H9 (cell line): ENCODE measurements at regions not wholly inside any gene's neighbourhood (a gene's known extent, or its start where the extent isn't known, plus 50 kb on each side); places are given as distances from the start of the nearest gene placed in this dataset.

Experiments used
- DNase-seq: peaks from one replicate; pipeline ENCODE4 v3.0.0-alpha.2; 2017
- H2AFZ ChIP-seq: one replicate; pipeline ENCODE4 v1.6.1; 2013; ENCODE audit warnings: mild to moderate bottlenecking, low read length, control low read depth, moderate library complexity
- H2AK5ac ChIP-seq: 2 replicates; pipeline ENCODE4 v1.6.1; 2013; ENCODE audit warnings: low read length, control low read depth, mixed read lengths; ENCODE audit not compliant: insufficient read length
- H2BK120ac ChIP-seq: one replicate; pipeline ENCODE4 v1.6.1; 2013; ENCODE audit warnings: low read depth, mild to moderate bottlenecking, low read length, control low read depth, inconsistent platforms; ENCODE audit not compliant: poor library complexity, severe bottlenecking
- H2BK12ac ChIP-seq: 2 replicates; pipeline ENCODE4 v1.6.1; 2013; ENCODE audit warnings: low read length, control low read depth, mixed read lengths, low read depth; ENCODE audit not compliant: insufficient read length
- H2BK15ac ChIP-seq: 2 replicates; pipeline ENCODE4 v1.6.1; 2013; ENCODE audit warnings: low read depth, low read length, control low read depth
- H2BK20ac ChIP-seq: one replicate; pipeline ENCODE4 v1.6.1; 2013; ENCODE audit warnings: low read depth, mild to moderate bottlenecking, low read length, control low read depth, inconsistent platforms; ENCODE audit not compliant: poor library complexity, severe bottlenecking
- H2BK5ac ChIP-seq: 2 replicates; pipeline ENCODE4 v1.6.1; 2013; ENCODE audit warnings: low read length, control low read depth, mixed read lengths; ENCODE audit not compliant: insufficient read length
- H3K14ac ChIP-seq: 2 replicates; pipeline ENCODE4 v1.6.1; 2013; ENCODE audit warnings: low read length, control low read depth; ENCODE audit not compliant: insufficient read depth
- H3K18ac ChIP-seq: 2 replicates; pipeline ENCODE4 v1.6.1; 2013; ENCODE audit warnings: low read depth, mild to moderate bottlenecking, mixed read lengths, low read length, control low read depth; ENCODE audit not compliant: insufficient read length
- H3K23ac ChIP-seq: 2 replicates; pipeline ENCODE4 v1.6.1; 2013; ENCODE audit warnings: low read length, control low read depth, mixed read lengths, low read depth; ENCODE audit not compliant: insufficient read length
- H3K23me2 ChIP-seq: 2 replicates; pipeline ENCODE4 v1.6.1; 2013; ENCODE audit warnings: low read depth, mild to moderate bottlenecking, mixed read lengths, low read length, control low read depth; ENCODE audit not compliant: insufficient read length, poor library complexity, severe bottlenecking
- H3K27ac ChIP-seq: 2 replicates; pipeline ENCODE4 v1.5.1; 2013; ENCODE audit warnings: low read length, control low read depth, mixed read lengths, low read depth; ENCODE audit not compliant: insufficient read length
- H3K27me3 ChIP-seq: 2 replicates; pipeline ENCODE4 v1.6.1; 2013; ENCODE audit warnings: low read length, control low read depth, inconsistent platforms; ENCODE audit not compliant: insufficient read depth
- H3K4ac ChIP-seq: 2 replicates; pipeline ENCODE4 v1.6.1; 2013; ENCODE audit warnings: low read depth, mild to moderate bottlenecking, control low read depth, inconsistent platforms, low read length, moderate library complexity
- H3K4me1 ChIP-seq: 2 replicates; pipeline ENCODE4 v1.6.1; 2013; ENCODE audit warnings: low read length, control low read depth, inconsistent platforms; ENCODE audit not compliant: insufficient read depth
- H3K4me2 ChIP-seq: 2 replicates; pipeline ENCODE4 v1.6.1; 2013; ENCODE audit warnings: low read length, control low read depth, mixed read lengths; ENCODE audit not compliant: insufficient read length, insufficient read depth
- H3K56ac ChIP-seq: 2 replicates; pipeline ENCODE4 v1.6.1; 2013; ENCODE audit warnings: low read depth, mild to moderate bottlenecking, mixed read lengths, low read length, control low read depth; ENCODE audit not compliant: insufficient read length
- H3K79me1 ChIP-seq: 2 replicates; pipeline ENCODE4 v1.6.1; 2013; ENCODE audit warnings: low read depth, mild to moderate bottlenecking, moderate library complexity, low read length, control low read depth, inconsistent platforms; ENCODE audit not compliant: insufficient read depth, poor library complexity, severe bottlenecking
- H3K79me2 ChIP-seq: 2 replicates; pipeline ENCODE4 v1.6.1; 2013; ENCODE audit warnings: low read length, control low read depth, inconsistent platforms; ENCODE audit not compliant: insufficient read depth
- H3K9ac ChIP-seq: 2 replicates; pipeline ENCODE4 v1.6.1; 2013; ENCODE audit warnings: low read length, control low read depth, mixed read lengths; ENCODE audit not compliant: insufficient read length; ENCODE audit errors: extremely low read depth
- H3K9me3 ChIP-seq: one replicate; pipeline ENCODE4 v1.6.1; 2013; ENCODE audit warnings: low read depth, low read length, inconsistent platforms; ENCODE audit not compliant: control insufficient read depth
- H3T11ph ChIP-seq: one replicate; pipeline ENCODE4 v1.6.1; 2013; ENCODE audit warnings: mild to moderate bottlenecking, low read length, control low read depth, inconsistent platforms
- H4K20me1 ChIP-seq: one replicate; pipeline ENCODE4 v1.6.1; 2013; ENCODE audit not compliant: control insufficient read depth, insufficient read length, insufficient read depth
- H4K5ac ChIP-seq: 2 replicates; pipeline ENCODE4 v1.6.1; 2013; ENCODE audit warnings: low read depth, mild to moderate bottlenecking, mixed read lengths, low read length, control low read depth; ENCODE audit not compliant: insufficient read length
- H4K8ac ChIP-seq: replicated peaks from 2 replicates; pipeline ENCODE4 v1.6.1; 2013; ENCODE audit warnings: low read length, control low read depth, mixed read lengths, low read depth; ENCODE audit not compliant: insufficient read length
- H4K91ac ChIP-seq: 2 replicates; pipeline ENCODE4 v1.6.1; 2013; ENCODE audit warnings: low read depth, mild to moderate bottlenecking, moderate library complexity, mixed read lengths, low read length, control low read depth; ENCODE audit not compliant: insufficient read length
- H3K27ac Mint-ChIP-seq, 3 experiments: 2 replicates in 2 of 3; 3 replicates in 1 of 3; pipeline ENCODE4 v1.8.0; 2020 to 2021; ENCODE audit warnings: mixed read lengths in 3 of 3, mild to moderate bottlenecking in 1 of 3, moderate library complexity in 1 of 3
- H3K27me3 Mint-ChIP-seq: 2 replicates; pipeline ENCODE4 v1.8.0; 2021; ENCODE audit warnings: low read depth, mild to moderate bottlenecking, moderate library complexity, mixed read lengths
- H3K36me3 Mint-ChIP-seq, 3 experiments: 2 replicates in 2 of 3; 3 replicates in 1 of 3; pipeline ENCODE4 v1.8.0; 2020 to 2021; ENCODE audit warnings: low read depth in 3 of 3, mixed read lengths in 3 of 3; ENCODE audit not compliant: insufficient read depth in 1 of 3
- H3K4me1 Mint-ChIP-seq, 2 experiments: 2 replicates each; pipeline ENCODE4 v1.8.0; 2020; ENCODE audit warnings: mixed read lengths in 2 of 2
- H3K4me3 Mint-ChIP-seq, 2 experiments: 2 replicates in 1 of 2; 3 replicates in 1 of 2; pipeline ENCODE4 v1.8.0; 2020 to 2021; ENCODE audit warnings: mild to moderate bottlenecking in 2 of 2, mixed read lengths in 2 of 2, moderate library complexity in 1 of 2
- H3K9me3 Mint-ChIP-seq, 2 experiments: 2 replicates in 1 of 2; 3 replicates in 1 of 2; pipeline ENCODE4 v1.8.0; 2020; ENCODE audit warnings: mild to moderate bottlenecking in 2 of 2, mixed read lengths in 2 of 2, moderate library complexity in 1 of 2
- CTCF ChIP-seq: fragments of 200-600 bp; sonication (generic); conservative IDR thresholded peaks from 3 replicates; pipeline ENCODE4 v1.8.0; 2021; ENCODE audit warnings: antibody characterized with exemption, mild to moderate bottlenecking
- WGBS: extraction: QIAGEN DNeasy Blood & Tissue Kit; methylation state at CpG from one replicate; pipeline ENCODE4 v1.1.7; 2013; ENCODE audit warnings: missing lambda C conversion rate, low lambda C conversion rate, mixed read lengths; ENCODE audit not compliant: insufficient read length; ENCODE audit errors: extremely low coverage; 5-methylcytosine and 5-hydroxymethylcytosine counted together

DNA sequence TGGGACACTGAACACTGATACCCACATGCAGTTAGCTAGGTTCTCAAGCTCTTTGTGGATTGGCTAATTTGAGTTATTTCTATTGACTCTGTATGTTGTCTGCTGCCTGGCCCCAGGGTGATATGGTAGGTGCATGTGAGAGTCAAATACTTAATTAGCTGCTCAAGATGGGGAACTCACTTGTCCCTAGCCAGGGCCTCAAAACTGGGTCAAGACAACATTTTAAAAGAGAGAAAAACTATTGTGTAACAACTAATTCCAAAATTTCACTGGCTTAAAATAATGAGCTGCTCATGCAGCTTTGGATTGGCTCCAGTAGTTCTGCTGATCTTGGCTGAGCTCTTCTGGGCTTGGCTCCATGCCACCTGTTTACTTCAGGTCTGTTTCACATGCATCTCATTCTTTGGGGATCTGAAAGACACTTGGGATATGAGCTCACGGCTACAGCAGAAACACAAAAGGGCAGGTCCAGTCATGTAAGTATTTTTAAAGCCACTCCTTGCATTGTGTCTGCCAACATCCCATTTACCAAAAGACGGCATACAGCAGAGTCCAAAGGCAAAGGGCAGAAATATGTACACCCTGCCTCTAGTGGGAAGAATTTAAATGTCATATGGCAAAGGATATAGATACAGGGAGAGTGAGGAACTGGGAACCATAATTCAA, 716.8 kb downstream of the SUCLG1 start:
- H4K91ac ChIP-seq: no peak overlapping the region
- no peaks in the 10 kb centered on the region for H4K20me1 ChIP-seq
- H2BK12ac ChIP-seq: no peak overlapping the region
- no peak overlapping the region for H3T11ph ChIP-seq
- H3K23ac ChIP-seq: no peak overlapping the region
- H2BK20ac ChIP-seq: no peak overlapping the region
- no peak overlapping the region for H2BK15ac ChIP-seq
- H3K9me3 Mint-ChIP-seq: peaks cover 21 to 32% of the 10 kb centered on the region in 2 experiments
- peaks cover 13 to 20% of the 10 kb centered on the region in 2 experiments for H3K4me1 Mint-ChIP-seq
- no peak overlapping the region for H3K4ac ChIP-seq
- no peak overlapping the region for H4K8ac ChIP-seq
- H2BK5ac ChIP-seq: no peak overlapping the region
- H3K23me2 ChIP-seq: no peaks in the 10 kb centered on the region
- WGBS: no CpG with 5 or more reads among the region's 2 CpGs
- TF ChIP-seq CTCF: no peak
- H3K18ac ChIP-seq: no peak overlapping the region
- no peaks in the 10 kb centered on the region for H3K79me2 ChIP-seq
- peaks cover 14% of the 10 kb centered on the region for H3K9me3 ChIP-seq
- no peak overlapping the region for H2AK5ac ChIP-seq
- H3K79me1 ChIP-seq: no peaks in the 10 kb centered on the region
- H3K4me2 ChIP-seq: no peak overlapping the region
- no peak overlapping the region for H3K27ac ChIP-seq
- H3K14ac ChIP-seq: no peak overlapping the region
- H3K27me3 ChIP-seq: no peaks in the 10 kb centered on the region
- peaks cover 14 to 21% (median 20%) of the 10 kb centered on the region in 3 experiments for H3K36me3 Mint-ChIP-seq
- no peak overlapping the region for H4K5ac ChIP-seq
- H3K9ac ChIP-seq: no peak overlapping the region
- no peak overlapping the region for H2BK120ac ChIP-seq
- no peak overlapping the region for H2AFZ ChIP-seq
- H3K56ac ChIP-seq: no peak overlapping the region
- no peak overlapping the region for H3K4me3 Mint-ChIP-seq
- no peaks in the 10 kb centered on the region for H3K27me3 Mint-ChIP-seq
- peaks cover 2% of the 10 kb centered on the region; the same call in 1 of the 2 replicates for H3K4me1 ChIP-seq
- no peak overlapping the region for H3K27ac Mint-ChIP-seq
- no peak for DNase-seq
